CMK (cell line): ENCODE measurements at regions not wholly inside any gene's neighbourhood (a gene's known extent, or its start where the extent isn't known, plus 50 kb on each side); places are given as distances from the start of the nearest gene placed in this dataset.
A peak's percentile ranks its signal among the peaks of the same experiment; 100 is the strongest.

Source experiments
- DNase-seq: peaks from one replicate; pipeline ENCODE4 v3.0.0-alpha.2; 2010; ENCODE audit warnings: low read depth

DNA sequence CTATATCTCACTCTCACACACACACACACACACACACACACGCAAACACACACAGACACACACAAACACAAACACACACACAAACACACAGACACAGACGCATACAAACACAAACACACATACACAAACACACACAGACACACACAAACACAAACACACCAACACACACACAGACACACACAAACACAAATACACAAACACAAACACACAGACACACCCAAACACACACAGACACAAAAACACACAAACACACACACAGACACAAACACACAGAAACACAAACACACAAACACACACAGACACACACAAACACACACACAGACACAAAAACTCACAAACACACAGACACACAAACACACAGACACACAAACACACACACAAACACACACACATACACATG lies 329.0 kb downstream of the ZNF536 start:
- DNase-seq: no peak

GRCh38 chr19:30699871-30700280 lies 327.7 kb downstream of the ZNF536 start:
- no peak for DNase-seq

DNA sequence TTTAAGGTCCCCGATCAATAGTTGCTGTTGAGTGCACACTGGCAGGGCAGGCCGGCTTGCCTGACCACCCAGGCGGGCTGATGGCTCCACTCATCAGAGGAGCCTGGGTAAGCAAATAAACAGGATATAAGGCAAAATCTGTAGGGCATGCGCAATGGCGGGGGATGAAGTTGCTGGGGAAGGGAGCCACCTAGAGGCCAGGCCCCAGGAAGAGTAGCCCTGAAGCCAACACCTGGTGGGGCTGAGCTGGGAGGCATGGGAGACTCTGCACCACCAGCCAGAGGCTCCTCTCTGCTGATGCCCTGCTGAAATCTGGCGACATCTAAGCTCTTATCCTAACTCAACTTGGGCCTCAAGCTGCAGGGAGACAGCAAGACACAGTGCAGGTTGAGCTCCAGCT lies 324.3 kb downstream of the ZNF536 start:
- DNase-seq: no peak

GRCh38 chr19:30695171-30695875 lies 323.1 kb downstream of the ZNF536 start:
- no peak for DNase-seq

GRCh38 chr19:30694156-30694755 lies 322.1 kb downstream of the ZNF536 start:
- no peak for DNase-seq

DNA sequence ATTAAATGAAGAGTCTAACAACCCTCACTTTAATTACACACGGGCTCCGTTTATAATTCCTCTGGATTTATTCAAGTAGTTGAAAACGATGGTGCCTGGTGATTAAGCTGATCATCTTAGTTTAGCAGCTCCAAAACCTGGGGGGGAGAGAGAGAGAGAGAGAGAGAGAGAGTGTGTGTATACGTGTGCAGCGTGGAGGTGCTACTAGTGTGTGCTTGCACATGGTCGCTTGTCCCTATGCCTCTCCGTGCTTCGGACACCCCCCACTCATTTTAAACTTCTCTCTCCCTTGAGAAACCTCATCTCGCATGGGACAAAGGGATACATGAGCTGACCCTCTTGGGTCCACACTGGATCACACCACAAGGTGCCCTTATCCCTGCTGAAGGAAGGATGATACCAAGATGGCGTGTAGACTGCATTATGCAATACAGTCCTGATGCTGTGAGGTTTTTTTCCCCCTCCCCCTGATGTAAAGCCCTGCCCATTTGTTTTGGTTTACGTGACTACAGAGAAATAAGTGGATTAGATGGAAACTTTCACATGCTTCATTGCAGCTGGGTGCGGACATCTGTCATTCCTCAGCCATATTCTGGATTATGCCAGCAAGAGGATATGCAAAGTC lies 320.8 kb downstream of the ZNF536 start:
- DNase-seq: no peak

DNA sequence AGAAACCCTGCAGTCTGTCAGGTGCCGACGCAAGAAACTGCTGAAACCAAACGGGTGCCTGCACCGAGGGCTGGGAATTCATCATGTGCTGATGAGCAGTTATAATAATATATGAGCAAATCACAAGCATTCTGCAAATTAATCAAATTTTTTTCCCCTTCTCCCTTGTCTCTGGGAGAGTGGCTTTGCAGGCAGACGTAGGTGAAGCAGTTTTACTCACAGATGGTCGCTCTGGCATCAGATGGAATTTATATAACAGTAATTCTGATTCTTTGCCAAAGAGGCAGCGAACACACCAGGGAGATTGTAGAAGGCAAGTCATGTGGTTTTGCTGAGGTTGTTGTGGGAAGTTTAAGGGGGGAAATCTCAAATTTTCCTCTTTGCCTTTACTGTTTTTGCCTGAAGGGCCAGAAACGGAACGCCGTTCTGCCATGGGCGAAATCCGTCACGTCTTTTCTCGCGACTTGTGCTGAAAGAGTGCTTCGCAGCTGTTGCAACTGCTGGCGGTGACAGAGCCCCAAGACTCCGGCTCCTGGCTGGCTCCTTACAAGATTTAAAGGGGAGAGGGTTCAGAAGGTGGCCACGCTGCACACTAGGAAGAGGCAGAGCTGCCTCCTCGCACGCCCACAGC lies 320.1 kb downstream of the ZNF536 start:
- DNase-seq: no peak

- DNase-seq: no peak
These were observed 319.6 kb downstream of the ZNF536 start for GRCh38 chr19:30691819-30692166.

- DNase-seq: no peak
These were observed 319.0 kb downstream of the ZNF536 start for GRCh38 chr19:30690935-30691818.

DNA sequence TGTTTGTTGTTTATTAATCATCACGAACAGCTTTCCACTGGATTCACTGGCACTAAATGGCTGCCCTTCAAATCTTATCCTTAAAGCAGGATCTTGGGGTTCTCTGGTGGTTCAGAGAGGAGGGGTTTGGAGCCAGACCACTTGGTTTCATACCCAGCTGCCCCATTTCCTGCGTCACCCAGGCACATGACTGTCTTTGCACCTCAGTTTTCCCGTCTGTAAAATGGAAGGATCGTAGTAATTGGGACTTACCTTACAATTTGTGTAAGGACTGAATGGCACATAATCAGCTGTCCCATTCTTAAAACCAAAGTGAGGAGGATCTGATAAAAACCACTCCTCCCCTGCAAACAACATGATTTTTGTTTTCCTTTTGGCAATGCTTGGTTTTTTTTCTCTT lies 318.3 kb downstream of the ZNF536 start:
- DNase-seq: no peak

GRCh38 chr19:30689474-30689873 lies 317.3 kb downstream of the ZNF536 start:
- DNase-seq: no peak

DNA sequence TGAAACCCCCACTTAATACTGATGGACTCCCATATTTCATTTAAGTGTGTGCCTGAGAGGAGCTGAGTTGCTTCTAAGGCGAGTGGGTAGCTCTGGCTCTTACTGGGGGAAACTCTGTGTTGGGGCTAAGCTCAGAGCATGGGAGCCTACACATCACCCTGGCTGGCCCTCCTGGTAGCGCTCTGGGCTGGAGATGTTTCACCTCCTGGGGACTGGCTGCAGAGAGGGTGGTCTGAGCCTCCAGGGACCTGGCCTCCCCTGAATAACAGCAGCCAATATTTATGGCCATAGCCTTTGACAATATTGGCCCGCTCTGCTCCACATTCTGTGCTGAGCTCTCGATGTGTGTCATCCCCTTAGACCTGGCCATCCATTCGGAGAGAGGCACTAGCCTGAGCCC lies 316.5 kb downstream of the ZNF536 start:
- DNase-seq: no peak

DNA sequence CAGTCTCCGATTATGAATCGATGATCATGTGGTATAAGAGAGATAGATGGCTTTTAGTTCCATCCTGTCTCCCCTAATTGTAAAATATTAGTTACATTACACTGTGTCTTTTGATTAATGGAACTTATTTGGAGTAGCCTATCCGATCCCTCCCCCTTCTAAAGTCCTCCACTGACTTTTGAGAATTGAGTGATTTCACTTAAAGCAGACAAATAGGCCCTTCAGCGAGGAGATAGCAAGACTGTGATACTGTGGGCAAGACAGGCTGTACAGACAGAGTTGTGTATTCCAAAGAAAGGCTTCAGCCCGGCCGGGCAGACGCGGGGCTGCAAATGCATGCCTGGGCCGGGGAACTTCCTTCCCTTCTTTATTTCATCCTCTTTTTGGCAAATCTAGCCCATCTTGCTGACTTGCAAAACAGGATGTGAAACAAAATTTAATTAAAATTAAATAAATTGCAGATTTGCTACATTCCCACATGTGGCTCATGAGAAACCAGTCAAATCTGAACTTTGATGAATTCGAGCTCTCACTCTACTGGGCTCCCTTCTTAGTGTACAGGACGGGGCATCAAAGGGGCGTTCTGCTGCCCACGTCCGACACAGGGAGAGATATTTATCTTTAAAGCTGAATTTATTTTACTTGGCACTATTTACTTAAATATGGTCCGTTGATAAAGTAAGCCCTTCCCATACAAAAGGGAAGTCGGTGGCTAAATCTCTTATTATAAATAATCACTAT lies 314.8 kb downstream of the ZNF536 start:
- DNase-seq: no peak

DNA sequence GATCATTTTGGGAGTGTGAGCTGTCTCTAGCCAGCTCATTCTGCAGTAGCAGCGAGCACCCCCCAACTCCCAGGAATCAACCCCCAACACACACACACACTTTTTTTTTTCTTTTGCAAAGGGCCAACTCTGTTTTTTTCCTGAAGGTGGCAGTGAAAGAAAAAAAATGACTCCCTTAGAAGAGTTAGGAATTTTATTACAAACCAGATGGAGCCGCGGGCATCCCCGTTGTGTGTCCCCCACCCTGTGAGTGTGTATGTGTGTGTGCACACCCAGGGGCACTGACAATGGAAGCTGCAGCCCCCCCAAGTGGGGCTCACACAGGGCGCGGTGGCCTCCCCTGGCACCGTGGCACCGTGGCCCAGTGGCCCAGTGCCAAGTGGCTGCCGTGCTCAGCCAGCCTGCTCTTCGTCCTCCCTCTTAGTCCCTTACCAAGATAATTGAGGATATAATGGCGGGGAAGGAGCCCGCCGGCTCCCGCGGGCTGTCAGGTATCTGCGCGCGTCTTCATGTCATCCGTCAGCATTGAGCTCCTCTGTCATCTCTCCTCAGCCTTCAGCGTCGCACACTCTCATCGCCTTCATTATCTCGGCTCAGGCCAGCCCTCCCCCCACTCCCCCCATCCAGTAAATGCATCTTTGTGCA lies 314.1 kb downstream of the ZNF536 start:
- DNase-seq: no peak

DNA sequence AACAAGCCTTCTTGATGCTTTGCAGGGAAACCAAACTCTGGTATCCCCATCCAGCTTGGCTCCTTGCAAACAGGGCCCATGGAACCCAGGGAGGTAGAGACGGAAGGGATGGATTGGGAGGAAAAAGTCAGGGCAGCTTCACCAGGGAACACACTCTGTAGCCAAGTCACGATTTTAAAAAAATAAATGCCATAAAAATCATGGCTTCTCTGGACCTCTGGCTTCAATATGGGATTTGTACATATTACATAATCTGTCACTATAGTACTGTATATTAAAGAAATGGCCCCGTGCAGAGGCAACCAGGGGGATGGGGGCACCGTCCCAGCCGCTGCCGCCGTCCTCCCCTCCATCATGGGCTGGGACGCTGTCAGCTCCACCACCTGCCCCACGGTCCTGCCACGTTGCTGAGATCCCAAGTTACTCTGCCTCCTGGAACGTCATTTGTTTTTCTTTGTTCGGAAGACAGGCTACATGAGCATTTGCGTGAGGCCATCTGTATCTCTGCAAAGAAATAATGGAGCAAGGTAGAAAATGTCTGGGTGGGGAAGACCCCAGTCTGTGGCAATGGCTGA lies 313.3 kb downstream of the ZNF536 start:
- no peak for DNase-seq

DNA sequence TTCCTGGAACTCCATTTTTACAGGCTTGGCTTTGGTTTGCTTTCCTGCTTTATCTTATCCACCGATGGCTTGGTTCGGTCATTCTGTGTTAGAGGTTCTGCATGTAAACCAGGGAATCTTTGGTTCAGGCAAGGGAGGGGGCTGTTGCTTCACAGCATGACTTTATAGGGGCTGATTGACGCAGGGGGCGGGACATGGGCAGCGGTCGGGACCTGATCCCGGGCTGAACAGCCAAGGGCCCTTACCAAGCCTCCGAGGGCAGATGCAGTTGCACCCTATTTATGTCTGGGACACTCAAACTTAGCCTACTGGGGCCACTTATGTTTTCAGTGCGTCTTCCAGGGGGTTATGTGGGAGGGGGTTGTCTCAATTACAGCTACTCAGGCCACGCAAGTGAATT lies 312.4 kb downstream of the ZNF536 start:
- DNase-seq: no peak

- peak; percentile 14 for DNase-seq
These were observed 310.9 kb downstream of the ZNF536 start for GRCh38 chr19:30682999-30683536.

GRCh38 chr19:30682146-30682998 lies 310.2 kb downstream of the ZNF536 start:
- no peak for DNase-seq
